ENCODE measurements at regions not wholly inside any gene's neighbourhood (a gene's known extent, or its start where the extent isn't known, plus 50 kb on each side); places are given as distances from the start of the nearest gene placed in this dataset.

GRCh38 chr3:132800958-132801357 is 78.7 kb upstream of the NPHP3 start:
- TF ChIP-seq, protein P1, sequence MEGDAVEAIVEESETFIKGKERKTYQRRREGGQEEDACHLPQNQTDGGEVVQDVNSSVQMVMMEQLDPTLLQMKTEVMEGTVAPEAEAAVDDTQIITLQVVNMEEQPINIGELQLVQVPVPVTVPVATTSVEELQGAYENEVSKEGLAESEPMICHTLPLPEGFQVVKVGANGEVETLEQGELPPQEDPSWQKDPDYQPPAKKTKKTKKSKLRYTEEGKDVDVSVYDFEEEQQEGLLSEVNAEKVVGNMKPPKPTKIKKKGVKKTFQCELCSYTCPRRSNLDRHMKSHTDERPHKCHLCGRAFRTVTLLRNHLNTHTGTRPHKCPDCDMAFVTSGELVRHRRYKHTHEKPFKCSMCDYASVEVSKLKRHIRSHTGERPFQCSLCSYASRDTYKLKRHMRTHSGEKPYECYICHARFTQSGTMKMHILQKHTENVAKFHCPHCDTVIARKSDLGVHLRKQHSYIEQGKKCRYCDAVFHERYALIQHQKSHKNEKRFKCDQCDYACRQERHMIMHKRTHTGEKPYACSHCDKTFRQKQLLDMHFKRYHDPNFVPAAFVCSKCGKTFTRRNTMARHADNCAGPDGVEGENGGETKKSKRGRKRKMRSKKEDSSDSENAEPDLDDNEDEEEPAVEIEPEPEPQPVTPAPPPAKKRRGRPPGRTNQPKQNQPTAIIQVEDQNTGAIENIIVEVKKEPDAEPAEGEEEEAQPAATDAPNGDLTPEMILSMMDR (conservative IDR thresholded peaks at IDR 0.05 in 1 of 2, IDR thresholded peaks at IDR 0.05 in 1 of 2; ENCODE audit: low read depth in 1 of 2, low read length in 2 of 2), result no peak
- no peak for TF ChIP-seq EZH2 (IDR thresholded peaks at IDR 0.05; ENCODE audit: low read length, missing control alignments)

Measured in fibroblast of lung (primary cell).